Transverse colon (tissue), 4 donors: ENCODE measurements at regions not wholly inside any gene's neighbourhood (a gene's known extent, or its start where the extent isn't known, plus 50 kb on each side); places are given as distances from the start of the nearest gene placed in this dataset.
"Not testable (repeated sequence)": the region's sequence is repeated elsewhere in the genome, so short reads cannot be mapped to it uniquely, and the experiment has no call there.

Experiments used
- CTCF ChIP-seq, 5 experiments: fragments of 200-600 bp in 3 of 5; fragments of 450-650 bp in 2 of 5; sonication (generic) in 3 of 5; IDR thresholded peaks; 1 replicate in 2 of 5; 2 replicates in 3 of 5; pipeline ENCODE4 v1.5.1; 2016 to 2017; ENCODE audit warnings: antibody characterized with exemption in 5 of 5, inconsistent platforms in 3 of 5, mild to moderate bottlenecking in 2 of 5, moderate library complexity in 1 of 5
- POLR2AphosphoS5 ChIP-seq, 3 donors: sonication (generic); formaldehyde crosslinking; IDR thresholded peaks; one replicate each; pipeline ENCODE4 v1.6.1; 2016; ENCODE audit warnings: antibody characterized with exemption in 3 of 3

- TF ChIP-seq CTCF, POLR2AphosphoS5 (IDR thresholded peaks at IDR 0.05): not testable (repeated sequence)
Measured at GRCh38 chr15:44819331-44819987, 83.1 kb downstream of the TRIM69 start.
